AG04450 (cell line): ENCODE measurements at regions not wholly inside any gene's neighbourhood (a gene's known extent, or its start where the extent isn't known, plus 50 kb on each side); places are given as distances from the start of the nearest gene placed in this dataset.

Experiments
- CTCF ChIA-PET: fragments of 300-600, 350-600 bp; formaldehyde crosslinking; extraction: SDS; loops from one replicate; lab custom pipeline; 2022; ENCODE audit warnings: antibody characterized with exemption, inconsistent platforms; lab: Charles Lee
- POLR2A ChIA-PET: fragments of 350-600 bp; formaldehyde crosslinking; extraction: SDS; loops from one replicate; lab custom pipeline; 2021; ENCODE audit warnings: antibody characterized with exemption, inconsistent platforms; lab: Yijun Ruan, JAX
- DNase-seq: peaks from one replicate; pipeline ENCODE4 v3.0.0-alpha.2; 2011; ENCODE audit warnings: low read depth, low spot score
- H3K27ac ChIP-seq: one replicate; pipeline ENCODE4 v1.5.1; 2012; ENCODE audit warnings: low read depth, low read length, control low read depth
- H3K27me3 ChIP-seq: one replicate; pipeline ENCODE4 v1.6.0; 2012; ENCODE audit warnings: low read length; ENCODE audit not compliant: control insufficient read depth, insufficient read depth
- H3K4me3 ChIP-seq: 2 replicates; pipeline ENCODE4 v1.5.1; 2011; ENCODE audit warnings: mild to moderate bottlenecking, low read depth, low read length, control low read depth
- H3K9me3 ChIP-seq: 2 replicates; pipeline ENCODE4 v1.5.1; 2012; ENCODE audit warnings: low read length; ENCODE audit not compliant: control insufficient read depth, insufficient read depth
- TF ChIP-seq, protein P1 (sequence below): IDR thresholded peaks from 2 replicates; pipeline ENCODE4 v1.5.1; 2011; ENCODE audit warnings: low read depth, low read length, control low read depth, inconsistent platforms

DNA sequence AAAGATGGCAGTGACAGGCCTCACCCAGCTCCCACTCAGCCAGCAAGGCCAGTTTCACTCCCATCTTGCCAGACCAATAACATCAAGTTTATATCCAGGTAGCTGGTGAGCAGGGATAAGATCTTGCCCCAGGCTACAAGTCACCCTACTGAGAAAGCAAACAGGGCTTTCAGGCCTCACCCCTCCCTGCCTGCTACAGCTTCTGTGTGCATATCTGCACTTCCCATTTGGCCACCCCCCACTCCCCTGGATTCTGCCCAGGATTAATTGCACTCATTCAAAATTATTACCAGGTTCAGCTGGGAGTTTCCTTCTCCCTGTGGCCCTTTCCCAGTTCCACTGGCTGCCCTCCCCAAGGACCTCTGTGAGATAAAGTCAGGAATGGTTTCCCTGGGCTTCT is 352.1 kb downstream of the TBX15 start:
- TF ChIP-seq, protein P1, sequence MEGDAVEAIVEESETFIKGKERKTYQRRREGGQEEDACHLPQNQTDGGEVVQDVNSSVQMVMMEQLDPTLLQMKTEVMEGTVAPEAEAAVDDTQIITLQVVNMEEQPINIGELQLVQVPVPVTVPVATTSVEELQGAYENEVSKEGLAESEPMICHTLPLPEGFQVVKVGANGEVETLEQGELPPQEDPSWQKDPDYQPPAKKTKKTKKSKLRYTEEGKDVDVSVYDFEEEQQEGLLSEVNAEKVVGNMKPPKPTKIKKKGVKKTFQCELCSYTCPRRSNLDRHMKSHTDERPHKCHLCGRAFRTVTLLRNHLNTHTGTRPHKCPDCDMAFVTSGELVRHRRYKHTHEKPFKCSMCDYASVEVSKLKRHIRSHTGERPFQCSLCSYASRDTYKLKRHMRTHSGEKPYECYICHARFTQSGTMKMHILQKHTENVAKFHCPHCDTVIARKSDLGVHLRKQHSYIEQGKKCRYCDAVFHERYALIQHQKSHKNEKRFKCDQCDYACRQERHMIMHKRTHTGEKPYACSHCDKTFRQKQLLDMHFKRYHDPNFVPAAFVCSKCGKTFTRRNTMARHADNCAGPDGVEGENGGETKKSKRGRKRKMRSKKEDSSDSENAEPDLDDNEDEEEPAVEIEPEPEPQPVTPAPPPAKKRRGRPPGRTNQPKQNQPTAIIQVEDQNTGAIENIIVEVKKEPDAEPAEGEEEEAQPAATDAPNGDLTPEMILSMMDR, result no peak
- ChIA-PET POLR2A (no interaction called here), CTCF (no interaction called here)
- no peak for DNase-seq
- Histone ChIP-seq H3K27me3 (no peaks in the 10 kb centered on the region), H3K4me3 (no peak overlapping the region), H3K27ac (no peak overlapping the region), H3K9me3 (peaks cover 14% of the 10 kb centered on the region; the same call in 1 of the 2 replicates)

GRCh38 chr1:118627435-118627834 is 360.7 kb downstream of the TBX15 start:
- ChIA-PET CTCF (interaction anchor here (0.6 kb wide), 1 partner anchor 689 kb away, joined by 3 read pairs; no protein-coding TSS in a partner anchor), POLR2A (no interaction called here)
- no peak overlapping the region for H3K27ac ChIP-seq
- no peak overlapping the region for H3K4me3 ChIP-seq
- no peak for DNase-seq
- TF ChIP-seq, protein P1, result no peak
- no peaks in the 10 kb centered on the region for H3K27me3 ChIP-seq
- H3K9me3 ChIP-seq, result no peaks in the 10 kb centered on the region

DNA sequence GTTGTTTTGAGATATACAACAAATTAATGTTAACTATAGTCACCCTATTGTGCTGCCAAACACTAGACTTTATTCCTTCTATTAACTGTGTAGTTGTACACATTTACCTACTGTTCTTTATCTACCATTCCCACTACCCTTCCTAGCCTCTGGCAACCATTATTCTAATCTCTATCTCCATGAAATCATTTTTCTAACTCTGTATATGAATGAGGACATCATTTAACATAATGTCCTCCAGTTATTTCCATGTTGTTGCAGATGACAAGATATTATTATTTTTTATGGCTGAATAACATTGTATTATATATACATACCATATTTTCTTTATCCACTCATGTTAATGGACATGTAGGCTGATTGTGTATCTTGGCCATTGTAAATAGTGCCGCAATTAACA is 366.3 kb downstream of the TBX15 start:
- no peaks in the 10 kb centered on the region for H3K27me3 ChIP-seq
- no peak overlapping the region for H3K27ac ChIP-seq
- H3K4me3 ChIP-seq, result no peak overlapping the region
- ChIA-PET POLR2A (no interaction called here), CTCF (no interaction called here)
- TF ChIP-seq, protein P1, result no peak
- H3K9me3 ChIP-seq, result peaks cover 3% of the 10 kb centered on the region; the same call in 1 of the 2 replicates
- no peak for DNase-seq

- DNase-seq, result no peak
- POLR2A ChIA-PET, result no interaction called here
- Histone ChIP-seq H3K4me3 (no peak overlapping the region), H3K9me3 (peaks cover 3% of the 10 kb centered on the region; the same call in 1 of the 2 replicates), H3K27me3 (no peaks in the 10 kb centered on the region), H3K27ac (no peak overlapping the region)
- CTCF ChIA-PET, result no interaction called here
- TF ChIP-seq, protein P1, result no peak
Measured at GRCh38 chr1:118618618-118619340, 369.4 kb downstream of the TBX15 start.

DNA sequence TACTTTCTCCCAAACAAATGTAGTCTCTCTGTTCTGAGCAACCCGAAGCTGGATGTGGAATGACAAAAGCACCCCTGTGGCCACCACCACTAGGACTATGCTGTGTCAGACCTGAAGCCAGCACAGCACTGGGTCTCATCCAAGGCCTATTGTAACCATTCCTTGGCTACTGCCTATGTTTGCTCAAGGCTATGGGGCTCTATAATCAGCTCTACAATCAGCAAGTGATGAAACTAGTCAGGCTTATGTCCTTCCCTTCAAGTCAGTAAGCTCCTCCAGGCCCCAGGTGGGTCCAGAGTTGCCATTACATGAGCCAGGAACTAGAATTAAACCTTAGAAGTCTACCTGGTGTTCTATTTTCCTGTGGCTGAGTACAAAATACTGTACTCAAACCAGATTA is 370.2 kb downstream of the TBX15 start:
- Histone ChIP-seq H3K27ac (no peak overlapping the region), H3K9me3 (peaks cover 3% of the 10 kb centered on the region; the same call in 1 of the 2 replicates), H3K27me3 (no peaks in the 10 kb centered on the region), H3K4me3 (no peak overlapping the region)
- ChIA-PET CTCF (no interaction called here), POLR2A (no interaction called here)
- DNase-seq, result no peak
- TF ChIP-seq, protein P1, result no peak
